ENCODE measurements at regions not wholly inside any gene's neighbourhood (a gene's known extent, or its start where the extent isn't known, plus 50 kb on each side); places are given as distances from the start of the nearest gene placed in this dataset.

GRCh38 chr16:47881574-47881973 is 274.2 kb downstream of the ABCC12 start:
- TF ChIP-seq CTCF (IDR thresholded peaks at IDR 0.05) (no peak), POLR2A (IDR thresholded peaks at IDR 0.05) (no peak)
